DND-41 (cell line): ENCODE measurements at regions not wholly inside any gene's neighbourhood (a gene's known extent, or its start where the extent isn't known, plus 50 kb on each side); places are given as distances from the start of the nearest gene placed in this dataset.
"Not testable (repeated sequence)": the region's sequence is repeated elsewhere in the genome, so short reads cannot be mapped to it uniquely, and the experiment has no call there.

ENCODE experiments used
- ATAC-seq: fragments of 200-7000 bp; cut with Tn5 transposase; 3 replicates; pipeline ENCODE4 v1.9.1; 2021; ENCODE audit warnings: low read depth; ENCODE audit not compliant: insufficient read depth
- DNase-seq: peaks from one replicate; pipeline ENCODE4 v3.0.0-alpha.2; 2020
- H2AFZ ChIP-seq: 2 replicates; pipeline ENCODE4 v1.6.0; 2012; ENCODE audit warnings: low read depth, low read length
- H3K27ac ChIP-seq: 2 replicates; pipeline ENCODE4 v1.5.1; 2012; ENCODE audit warnings: low read length, inconsistent platforms
- H3K27me3 ChIP-seq: fragments of 200-600 bp; sonication (generic); 2 replicates; pipeline ENCODE4 v1.6.0; 2012; ENCODE audit warnings: low read length, mild to moderate bottlenecking, inconsistent platforms; ENCODE audit not compliant: insufficient read depth, poor library complexity
- H3K36me3 ChIP-seq: 2 replicates; pipeline ENCODE4 v1.5.1; 2012; ENCODE audit warnings: low read length, inconsistent platforms; ENCODE audit not compliant: insufficient read depth
- H3K4me1 ChIP-seq: 2 replicates; pipeline ENCODE4 v1.5.1; 2012; ENCODE audit warnings: mild to moderate bottlenecking, low read length; ENCODE audit not compliant: insufficient read depth
- H3K4me2 ChIP-seq: 2 replicates; pipeline ENCODE4 v1.6.0; 2012; ENCODE audit warnings: mild to moderate bottlenecking, moderate library complexity, low read length, inconsistent platforms; ENCODE audit not compliant: insufficient read depth
- H3K4me3 ChIP-seq, 2 experiments: fragments of 200-600 bp in 1 of 2; shearing (Covaris generic) in 1 of 2; 2 replicates each; pipeline ENCODE4 v1.5.1; 2012 to 2016; ENCODE audit warnings: inconsistent platforms in 2 of 2, low read length in 2 of 2, mild to moderate bottlenecking in 2 of 2, low read depth in 1 of 2, moderate library complexity in 1 of 2
- H3K79me2 ChIP-seq: 2 replicates; pipeline ENCODE4 v1.6.0; 2012; ENCODE audit warnings: low read length, inconsistent platforms; ENCODE audit not compliant: insufficient read depth
- H3K9ac ChIP-seq: 2 replicates; pipeline ENCODE4 v1.6.0; 2012; ENCODE audit warnings: low read depth, mild to moderate bottlenecking, inconsistent platforms, low read length, moderate library complexity
- H3K9me3 ChIP-seq: 2 replicates; pipeline ENCODE4 v1.5.1; 2012; ENCODE audit warnings: low read length, moderate library complexity, mild to moderate bottlenecking, inconsistent platforms; ENCODE audit not compliant: insufficient read depth, severe bottlenecking
- H4K20me1 ChIP-seq: 2 replicates; pipeline ENCODE4 v1.6.0; 2012; ENCODE audit warnings: low read length; ENCODE audit not compliant: insufficient read depth
- CTCF ChIP-seq: IDR thresholded peaks from 2 replicates; pipeline ENCODE4 v1.5.1; 2012; ENCODE audit warnings: borderline replicate concordance, low read length, moderate library complexity, mild to moderate bottlenecking; ENCODE audit not compliant: poor library complexity, severe bottlenecking; ENCODE audit errors: extremely low read depth
- EZH2 ChIP-seq: IDR thresholded peaks from 3 replicates; pipeline ENCODE4 v1.6.1; 2012; ENCODE audit warnings: borderline replicate concordance, low read depth, mild to moderate bottlenecking, moderate library complexity, low read length, inconsistent platforms; ENCODE audit not compliant: severe bottlenecking

DNA sequence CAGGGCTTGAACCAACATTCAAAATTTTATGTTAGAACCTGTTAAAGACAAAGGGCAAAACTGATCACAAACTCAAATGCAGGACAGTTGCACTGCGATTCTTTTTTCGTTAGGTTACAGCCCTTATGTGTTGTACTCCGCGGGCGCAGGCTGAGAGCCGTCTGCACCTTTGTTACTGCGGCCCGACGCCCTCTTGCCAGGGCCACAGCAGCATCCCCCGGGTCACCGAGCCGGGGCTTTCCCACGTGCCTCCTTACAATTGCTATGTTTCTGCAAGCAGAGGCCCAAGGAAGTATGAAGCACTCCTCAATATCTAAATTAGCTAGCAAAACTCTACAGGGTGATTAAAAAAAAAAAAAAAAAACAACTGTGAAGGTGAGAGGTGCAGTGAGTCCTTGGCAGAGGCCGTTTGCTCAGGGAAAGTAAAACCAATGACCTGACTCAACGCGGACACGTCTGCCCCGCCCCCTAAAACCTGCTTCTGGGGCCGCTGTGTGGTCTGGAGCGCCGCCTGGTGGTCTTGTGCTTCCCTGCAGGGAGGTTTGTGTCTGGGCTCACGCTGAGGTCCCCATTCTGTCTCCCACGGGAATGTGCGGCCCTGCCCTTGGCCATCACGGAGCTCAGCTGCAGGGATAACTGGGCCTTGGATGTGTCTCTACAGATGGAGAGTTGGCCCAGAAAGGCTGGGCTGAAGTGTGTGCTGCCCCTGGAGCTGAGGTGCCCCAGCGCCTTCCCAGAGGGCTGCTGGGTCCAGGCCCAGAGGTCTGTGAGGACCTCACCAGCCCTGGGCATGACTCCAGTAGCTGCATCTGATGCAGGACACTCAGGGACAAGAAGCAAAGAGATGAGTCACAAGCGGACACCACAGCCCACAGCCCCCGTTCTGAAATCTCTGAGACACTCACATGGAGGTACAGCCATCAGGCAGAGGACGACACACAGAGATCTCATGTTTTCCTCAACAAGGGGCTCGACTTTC is 418.5 kb downstream of the TMEM121 start:
- Histone ChIP-seq H3K4me1 (peaks cover 3% of the 10 kb centered on the region), H3K79me2 (no peaks in the 10 kb centered on the region), H3K4me2 (peak overlapping the region; percentile 38; the same call in 1 of the 2 replicates), H3K4me3 (no peak overlapping the region), H3K36me3 (no peaks in the 10 kb centered on the region), H3K27ac (no peak overlapping the region), H2AFZ (no peak overlapping the region), H3K9me3 (peaks cover under 1% of the 10 kb centered on the region), H3K27me3 (no peaks in the 10 kb centered on the region), H4K20me1 (no peaks in the 10 kb centered on the region), H3K9ac (no peak overlapping the region)
- peak; percentile 76 for DNase-seq
- TF ChIP-seq CTCF: peak; percentile 86
- TF ChIP-seq EZH2: no peak
- peak; percentile 79 for ATAC-seq

DNA sequence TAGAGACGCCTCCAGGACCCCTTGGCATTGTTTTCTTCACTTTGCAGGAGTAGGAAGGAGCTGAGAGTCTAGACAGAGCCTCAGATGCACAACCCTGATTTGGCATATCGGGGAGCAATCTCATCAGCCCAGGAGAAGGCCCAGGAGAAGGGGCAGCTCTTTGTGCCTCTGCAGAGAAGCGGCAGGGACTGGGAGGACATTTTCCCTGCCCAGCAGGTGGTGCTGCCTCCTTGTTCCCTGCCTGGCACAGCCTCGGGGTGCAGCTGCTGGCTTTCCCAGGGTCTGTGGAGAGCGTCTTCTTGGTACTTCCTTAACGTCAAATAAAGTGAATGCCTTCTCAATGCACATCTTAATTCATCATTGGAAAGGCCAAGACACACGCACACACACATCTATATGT is 419.5 kb downstream of the TMEM121 start:
- Histone ChIP-seq H3K9ac (no peak overlapping the region), H3K27ac (no peak overlapping the region), H3K4me1 (peaks cover 3% of the 10 kb centered on the region), H3K4me2 (no peak overlapping the region), H3K27me3 (no peaks in the 10 kb centered on the region), H3K4me3 (no peak overlapping the region), H4K20me1 (no peaks in the 10 kb centered on the region), H3K79me2 (no peaks in the 10 kb centered on the region), H3K9me3 (no peaks in the 10 kb centered on the region), H2AFZ (no peak overlapping the region), H3K36me3 (no peaks in the 10 kb centered on the region)
- no peak for TF ChIP-seq EZH2
- peak; percentile 66 for TF ChIP-seq CTCF
- ATAC-seq (peak; percentile 77), DNase-seq (peak; percentile 61)

- Histone ChIP-seq H3K4me2 (no peak overlapping the region), H3K9ac (no peak overlapping the region), H3K27me3 (no peaks in the 10 kb centered on the region), H3K36me3 (no peaks in the 10 kb centered on the region), H3K4me3 (no peak overlapping the region), H3K9me3 (no peaks in the 10 kb centered on the region), H3K79me2 (no peaks in the 10 kb centered on the region), H3K4me1 (peaks cover 3% of the 10 kb centered on the region), H4K20me1 (no peaks in the 10 kb centered on the region), H2AFZ (no peak overlapping the region), H3K27ac (no peak overlapping the region)
- ATAC-seq: no peak
- TF ChIP-seq CTCF (no peak), EZH2 (no peak)
- DNase-seq: no peak
Measured at GRCh38 chr14:105947599-105947998, 421.2 kb downstream of the TMEM121 start.

DNA sequence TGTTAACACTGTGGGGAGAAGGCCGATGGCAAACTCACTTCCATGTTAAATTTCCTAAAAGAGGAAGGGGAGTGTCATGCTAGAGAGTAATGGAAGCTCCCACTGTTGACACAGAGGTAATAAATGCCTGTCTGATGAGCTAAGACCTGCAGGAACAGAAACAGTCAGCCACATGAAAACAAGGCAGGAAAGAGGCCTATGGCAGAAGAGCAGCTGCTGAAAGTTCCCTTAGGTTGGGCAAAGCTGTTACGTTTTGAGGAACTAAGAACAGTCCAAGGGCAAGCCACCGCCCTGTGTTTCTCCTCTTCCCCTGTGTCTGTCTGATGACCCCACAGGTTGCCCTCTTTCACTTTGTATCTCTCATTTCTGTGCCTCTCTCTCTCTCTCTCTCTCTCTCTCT is 422.6 kb downstream of the TMEM121 start:
- H3K27ac ChIP-seq, H3K27me3 ChIP-seq, H3K4me3 ChIP-seq, H3K9me3 ChIP-seq, H3K9ac ChIP-seq, H3K4me2 ChIP-seq, H4K20me1 ChIP-seq, H3K36me3 ChIP-seq, H3K79me2 ChIP-seq, H3K4me1 ChIP-seq, H2AFZ ChIP-seq: not testable (repeated sequence)
- DNase-seq (peak; percentile 13), ATAC-seq (peak; percentile 27; the same call in 1 of the 3 replicates)

DNA sequence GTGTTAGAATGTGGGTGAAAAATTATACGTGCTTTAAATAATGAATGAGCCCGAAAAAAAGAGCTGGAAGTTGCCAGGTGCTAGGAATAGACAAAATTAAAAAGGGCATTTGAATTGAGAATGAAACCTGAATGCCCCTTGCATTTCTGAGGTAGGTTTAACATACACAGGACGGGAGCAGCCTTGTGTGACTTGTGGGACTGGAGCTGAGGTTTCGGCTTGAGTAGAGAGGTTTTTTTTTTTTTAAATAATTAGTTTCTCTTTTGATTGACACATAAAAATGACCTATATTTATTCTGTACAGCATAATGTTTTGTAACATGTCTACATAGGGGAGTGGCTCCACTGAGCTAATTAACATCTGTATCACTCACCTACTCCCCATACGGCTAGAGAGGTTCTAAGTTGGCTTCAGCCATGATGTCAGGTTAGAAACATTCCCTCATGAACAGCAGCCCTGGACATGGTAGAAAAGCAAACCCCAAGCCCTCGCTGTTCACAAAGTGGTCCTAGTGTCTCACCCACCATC is 424.0 kb downstream of the TMEM121 start:
- not testable (repeated sequence) for H3K9ac ChIP-seq, H3K79me2 ChIP-seq, H3K27ac ChIP-seq, H4K20me1 ChIP-seq, H3K36me3 ChIP-seq, H3K4me2 ChIP-seq, H3K27me3 ChIP-seq, H3K9me3 ChIP-seq, H3K4me1 ChIP-seq, H2AFZ ChIP-seq, ATAC-seq, DNase-seq, H3K4me3 ChIP-seq
